Loucy (cell line): ENCODE measurements at regions not wholly inside any gene's neighbourhood (a gene's known extent, or its start where the extent isn't known, plus 50 kb on each side); places are given as distances from the start of the nearest gene placed in this dataset.

ENCODE experiments used
- EZH2phosphoT487 ChIP-seq: fragments of 200-600 bp; IDR thresholded peaks from 2 replicates; pipeline ENCODE4 v1.6.1; 2018; ENCODE audit warnings: antibody characterized with exemption, mild to moderate bottlenecking, moderate library complexity, borderline replicate concordance
- TF ChIP-seq, protein P1 (sequence below): fragments of 200-600 bp; sonication (generic); conservative IDR thresholded peaks from 2 replicates; pipeline ENCODE4 v1.5.1; 2014; ENCODE audit warnings: mild to moderate bottlenecking, antibody characterized with exemption, low read length

DNA sequence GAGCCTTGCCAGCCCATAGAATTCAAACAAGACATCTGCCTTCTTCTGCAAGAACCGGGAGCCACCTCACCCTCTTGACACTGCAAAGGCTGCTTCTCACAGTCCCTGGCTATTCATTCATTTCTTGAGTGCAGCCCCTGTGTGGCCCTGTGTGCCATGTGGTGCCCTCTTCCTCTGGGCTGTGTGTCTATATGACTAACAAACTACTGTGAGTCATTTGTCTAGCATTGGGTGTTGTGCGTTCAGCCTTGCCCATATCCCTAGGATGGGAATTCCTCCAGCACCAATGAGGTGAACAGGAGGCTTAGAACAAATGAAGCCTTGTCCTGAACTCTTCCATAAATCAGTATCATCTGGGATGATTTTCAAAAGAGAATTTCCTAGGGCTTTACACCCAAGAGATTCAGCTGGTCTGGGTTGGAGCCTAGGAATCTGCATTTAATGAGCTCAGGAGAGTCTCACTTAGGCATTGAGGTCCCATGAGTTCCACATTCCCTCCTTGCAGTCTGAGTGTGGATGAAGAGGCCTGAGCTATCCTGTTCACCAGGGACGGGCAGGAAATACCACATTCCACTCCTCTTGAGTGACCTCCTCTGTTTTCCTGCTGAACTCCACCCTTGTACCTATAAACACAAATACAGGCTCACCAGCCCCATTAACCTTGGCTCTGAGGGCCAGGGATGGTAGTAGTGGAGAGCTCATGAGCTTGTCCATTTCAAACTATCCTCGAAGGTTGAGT is 308.7 kb upstream of the N4BP1 start:
- TF ChIP-seq, protein P1, sequence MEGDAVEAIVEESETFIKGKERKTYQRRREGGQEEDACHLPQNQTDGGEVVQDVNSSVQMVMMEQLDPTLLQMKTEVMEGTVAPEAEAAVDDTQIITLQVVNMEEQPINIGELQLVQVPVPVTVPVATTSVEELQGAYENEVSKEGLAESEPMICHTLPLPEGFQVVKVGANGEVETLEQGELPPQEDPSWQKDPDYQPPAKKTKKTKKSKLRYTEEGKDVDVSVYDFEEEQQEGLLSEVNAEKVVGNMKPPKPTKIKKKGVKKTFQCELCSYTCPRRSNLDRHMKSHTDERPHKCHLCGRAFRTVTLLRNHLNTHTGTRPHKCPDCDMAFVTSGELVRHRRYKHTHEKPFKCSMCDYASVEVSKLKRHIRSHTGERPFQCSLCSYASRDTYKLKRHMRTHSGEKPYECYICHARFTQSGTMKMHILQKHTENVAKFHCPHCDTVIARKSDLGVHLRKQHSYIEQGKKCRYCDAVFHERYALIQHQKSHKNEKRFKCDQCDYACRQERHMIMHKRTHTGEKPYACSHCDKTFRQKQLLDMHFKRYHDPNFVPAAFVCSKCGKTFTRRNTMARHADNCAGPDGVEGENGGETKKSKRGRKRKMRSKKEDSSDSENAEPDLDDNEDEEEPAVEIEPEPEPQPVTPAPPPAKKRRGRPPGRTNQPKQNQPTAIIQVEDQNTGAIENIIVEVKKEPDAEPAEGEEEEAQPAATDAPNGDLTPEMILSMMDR = no peak
- no peak for TF ChIP-seq EZH2phosphoT487
